IMR-90 (cell line): ENCODE measurements at regions not wholly inside any gene's neighbourhood (a gene's known extent, or its start where the extent isn't known, plus 50 kb on each side); places are given as distances from the start of the nearest gene placed in this dataset.

Experiments
- ATAC-seq: fragments of 200-7000 bp; cut with Tn5 transposase; 2 replicates; pipeline ENCODE4 v1.9.1; 2020; ENCODE audit warnings: low read depth, mild to moderate bottlenecking, moderate library complexity
- BruUV-seq: library from RNA; stranded (reverse); fragments of 400-500 nt; replicated peaks from 2 replicates; lab custom pipeline; 2021; lab: Mats Ljungman, UMichigan
- CTCF ChIA-PET: fragments of 300-600 bp; formaldehyde crosslinking; extraction: SDS; loops from one replicate; lab custom pipeline; 2021; ENCODE audit warnings: antibody characterized with exemption; lab: Yijun Ruan, JAX
- POLR2A ChIA-PET: fragments of 300-600 bp; sonication (Branson Sonifier 250); formaldehyde crosslinking; loops from one replicate; lab custom pipeline; 2022; ENCODE audit warnings: antibody characterized with exemption; ENCODE audit not compliant: unreplicated experiment; lab: Charles Lee
- DNase-seq: peaks from one replicate; pipeline ENCODE4 v3.0.0; 2013
- H2AFZ ChIP-seq: replicated peaks from 2 replicates; pipeline ENCODE3; 2013; ENCODE audit warnings: low read length, mild to moderate bottlenecking; ENCODE audit not compliant: poor library complexity
- H2AK5ac ChIP-seq: 2 replicates; pipeline ENCODE4 v1.6.1; 2013; ENCODE audit warnings: low read depth, low read length, inconsistent platforms
- H2AK9ac ChIP-seq: replicated peaks from 2 replicates; pipeline ENCODE3; 2013; ENCODE audit warnings: mild to moderate bottlenecking, low read depth, low read length, moderate library complexity; ENCODE audit not compliant: poor library complexity
- H2BK120ac ChIP-seq: 2 replicates; pipeline ENCODE4 v1.6.1; 2013; ENCODE audit warnings: low read depth, low read length, inconsistent platforms
- H2BK15ac ChIP-seq: 3 replicates; pipeline ENCODE4 v1.6.1; 2013; ENCODE audit warnings: low read depth, low read length, inconsistent platforms
- H2BK20ac ChIP-seq: 2 replicates; pipeline ENCODE4 v1.6.1; 2013; ENCODE audit warnings: low read depth, mild to moderate bottlenecking, inconsistent platforms, low read length, moderate library complexity
- H2BK5ac ChIP-seq: 2 replicates; pipeline ENCODE4 v1.6.1; 2013; ENCODE audit warnings: mild to moderate bottlenecking, low read depth, low read length, inconsistent platforms; ENCODE audit not compliant: poor library complexity, severe bottlenecking
- H3K14ac ChIP-seq: replicated peaks from 2 replicates; pipeline ENCODE4 v1.6.1; 2013; ENCODE audit warnings: low read depth, low read length, inconsistent platforms
- H3K18ac ChIP-seq: 2 replicates; pipeline ENCODE4 v1.6.1; 2013; ENCODE audit warnings: low read depth, low read length, control low read depth
- H3K23ac ChIP-seq: 2 replicates; pipeline ENCODE4 v1.6.1; 2013; ENCODE audit warnings: low read depth, low read length, inconsistent platforms
- H3K27ac ChIP-seq: 2 replicates; pipeline ENCODE4 v1.5.1; 2013; ENCODE audit warnings: mild to moderate bottlenecking, control low read depth, low read length; ENCODE audit not compliant: insufficient read depth
- H3K27me3 ChIP-seq: 2 replicates; pipeline ENCODE4 v1.6.1; 2013; ENCODE audit warnings: low read length; ENCODE audit not compliant: control insufficient read depth, insufficient read depth
- H3K36me3 ChIP-seq: 2 replicates; pipeline ENCODE4 v1.6.1; 2013; ENCODE audit warnings: low read length, mixed read lengths; ENCODE audit not compliant: control insufficient read depth, insufficient read depth
- H3K4ac ChIP-seq: 2 replicates; pipeline ENCODE4 v1.6.1; 2013; ENCODE audit warnings: low read depth, low read length, inconsistent platforms
- H3K4me1 ChIP-seq: 2 replicates; pipeline ENCODE4 v1.6.1; 2013; ENCODE audit warnings: low read length, mixed read lengths; ENCODE audit not compliant: control insufficient read depth, insufficient read depth
- H3K4me2 ChIP-seq: 2 replicates; pipeline ENCODE4 v1.6.1; 2013; ENCODE audit warnings: low read depth, mild to moderate bottlenecking, control low read depth, low read length, moderate library complexity
- H3K4me3 ChIP-seq: 2 replicates; pipeline ENCODE4 v1.5.1; 2013; ENCODE audit warnings: low read depth, mild to moderate bottlenecking, control low read depth, low read length, moderate library complexity; ENCODE audit not compliant: insufficient read depth
- H3K56ac ChIP-seq: 2 replicates; pipeline ENCODE4 v1.6.1; 2013; ENCODE audit warnings: low read length, inconsistent platforms; ENCODE audit not compliant: insufficient read depth; ENCODE audit errors: extremely low read depth
- H3K79me1 ChIP-seq, 2 experiments: 2 replicates each; pipeline ENCODE4 v1.6.1; 2013; ENCODE audit warnings: low read length in 2 of 2, inconsistent platforms in 1 of 2, low read depth in 1 of 2
- H3K9ac ChIP-seq: 2 replicates; pipeline ENCODE4 v1.6.1; 2013; ENCODE audit warnings: low read depth, low read length, control low read depth
- H3K9me1 ChIP-seq: 2 replicates; pipeline ENCODE4 v1.6.1; 2013; ENCODE audit warnings: low read length, inconsistent platforms; ENCODE audit not compliant: insufficient read depth
- H3K9me3 ChIP-seq: 2 replicates; pipeline ENCODE4 v1.6.1; 2013; ENCODE audit warnings: low read length; ENCODE audit not compliant: control insufficient read depth, insufficient read depth
- H4K20me1 ChIP-seq: 2 replicates; pipeline ENCODE4 v1.6.1; 2013; ENCODE audit warnings: low read length, inconsistent platforms; ENCODE audit not compliant: insufficient read depth
- H4K5ac ChIP-seq: 2 replicates; pipeline ENCODE4 v1.6.1; 2013; ENCODE audit warnings: mild to moderate bottlenecking, low read depth, low read length, control low read depth
- H4K8ac ChIP-seq, 2 experiments: 2 replicates each; pipeline ENCODE4 v1.6.1; 2013; ENCODE audit warnings: low read depth in 2 of 2, low read length in 2 of 2, control low read depth in 1 of 2, inconsistent platforms in 1 of 2
- H4K91ac ChIP-seq: 2 replicates; pipeline ENCODE4 v1.6.1; 2013; ENCODE audit warnings: low read depth, low read length, inconsistent platforms; ENCODE audit not compliant: insufficient read depth
- FOS ChIP-seq: fragments of 150-350 bp; IDR thresholded peaks from 2 replicates; pipeline ENCODE4 v1.6.1; 2016; ENCODE audit warnings: low read depth, low read length
- WGBS, 2 experiments: methylation state at CpG; one replicate each; pipeline versions ENCODE4 v1.1.5 to v1.1.7; 2013; ENCODE audit warnings: missing lambda C conversion rate in 2 of 2; ENCODE audit not compliant: insufficient read length in 1 of 2; ENCODE audit errors: extremely low coverage in 2 of 2; 5-methylcytosine and 5-hydroxymethylcytosine counted together
- dilution Hi-C: fragments of 300-500 bp; cut with HindIII; formaldehyde crosslinking; loops from one replicate; pipeline ENCODE4 v1.14.3; 2018; ENCODE audit warnings: low sequenced_read_pairs; ENCODE audit not compliant: unreplicated experiment
- in situ Hi-C: fragments of 300-500 bp; cut with MboI; formaldehyde crosslinking; loops from 3 replicates; pipeline ENCODE4 v1.14.3; 2019; ENCODE audit warnings: low sequenced_read_pairs, inconsistent platforms, mixed read lengths
- intact Hi-C: fragments of 100-400 bp; cut with micrococcal nuclease; formaldehyde crosslinking; loops from 2 replicates; pipeline ENCODE4 v1.10.0; 2022
- TF ChIP-seq, protein P1 (sequence below): conservative IDR thresholded peaks from 2 replicates; pipeline ENCODE4 v1.5.1; 2012; ENCODE audit warnings: mild to moderate bottlenecking, low read depth, low read length, improper control_type of control experiment

GRCh38 chr9:81373294-81373693 lies 316.1 kb downstream of the TLE1 start:
- H2BK15ac ChIP-seq, result no peak overlapping the region
- no peaks in the 10 kb centered on the region for H3K79me1 ChIP-seq
- WGBS, 2 experiments, result 83% methylated on average over 1 of the region's 4 CpGs; no CpG with 5 or more reads in 1 of the 2 experiments
- no peaks in the 10 kb centered on the region for H3K27me3 ChIP-seq
- no peak overlapping the region for H2BK20ac ChIP-seq
- no TSS peak for BruUV-seq
- no peak overlapping the region for H4K8ac ChIP-seq
- no peak overlapping the region for H2AFZ ChIP-seq
- no peak overlapping the region for H3K14ac ChIP-seq
- H3K18ac ChIP-seq, result no peak overlapping the region
- no peak overlapping the region for H4K5ac ChIP-seq
- intact Hi-C loops, result no loop called here
- no peak for ATAC-seq
- H4K91ac ChIP-seq, result no peak overlapping the region
- H3K56ac ChIP-seq, result no peak overlapping the region
- no peaks in the 10 kb centered on the region for H3K36me3 ChIP-seq
- H2AK5ac ChIP-seq, result no peak overlapping the region
- CTCF ChIA-PET, result interaction anchor here (0.6 kb wide), 1 partner anchor 426 kb away, joined by 3 read pairs; no protein-coding TSS in a partner anchor
- dilution Hi-C loops, result no loop called here
- no peak overlapping the region for H3K4me2 ChIP-seq
- POLR2A ChIA-PET, result no interaction called here
- no peaks in the 10 kb centered on the region for H3K9me1 ChIP-seq
- no peak overlapping the region; the same call in 1 of the 2 replicates for H3K4ac ChIP-seq
- TF ChIP-seq FOS, result no peak
- TF ChIP-seq, protein P1, sequence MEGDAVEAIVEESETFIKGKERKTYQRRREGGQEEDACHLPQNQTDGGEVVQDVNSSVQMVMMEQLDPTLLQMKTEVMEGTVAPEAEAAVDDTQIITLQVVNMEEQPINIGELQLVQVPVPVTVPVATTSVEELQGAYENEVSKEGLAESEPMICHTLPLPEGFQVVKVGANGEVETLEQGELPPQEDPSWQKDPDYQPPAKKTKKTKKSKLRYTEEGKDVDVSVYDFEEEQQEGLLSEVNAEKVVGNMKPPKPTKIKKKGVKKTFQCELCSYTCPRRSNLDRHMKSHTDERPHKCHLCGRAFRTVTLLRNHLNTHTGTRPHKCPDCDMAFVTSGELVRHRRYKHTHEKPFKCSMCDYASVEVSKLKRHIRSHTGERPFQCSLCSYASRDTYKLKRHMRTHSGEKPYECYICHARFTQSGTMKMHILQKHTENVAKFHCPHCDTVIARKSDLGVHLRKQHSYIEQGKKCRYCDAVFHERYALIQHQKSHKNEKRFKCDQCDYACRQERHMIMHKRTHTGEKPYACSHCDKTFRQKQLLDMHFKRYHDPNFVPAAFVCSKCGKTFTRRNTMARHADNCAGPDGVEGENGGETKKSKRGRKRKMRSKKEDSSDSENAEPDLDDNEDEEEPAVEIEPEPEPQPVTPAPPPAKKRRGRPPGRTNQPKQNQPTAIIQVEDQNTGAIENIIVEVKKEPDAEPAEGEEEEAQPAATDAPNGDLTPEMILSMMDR, result no peak
- no peak overlapping the region for H3K27ac ChIP-seq
- DNase-seq, result no peak
- H3K9me3 ChIP-seq, result no peaks in the 10 kb centered on the region
- no peak overlapping the region for H3K4me3 ChIP-seq
- H2BK5ac ChIP-seq, result no peak overlapping the region
- H3K23ac ChIP-seq, result no peak overlapping the region
- in situ Hi-C loops, result no loop called here
- H3K9ac ChIP-seq, result no peak overlapping the region
- no peak overlapping the region for H2AK9ac ChIP-seq
- H3K4me1 ChIP-seq, result no peaks in the 10 kb centered on the region
- no peak overlapping the region for H2BK120ac ChIP-seq
- no peaks in the 10 kb centered on the region for H4K20me1 ChIP-seq
